Erythroblast (primary cell): ENCODE measurements at regions not wholly inside any gene's neighbourhood (a gene's known extent, or its start where the extent isn't known, plus 50 kb on each side); places are given as distances from the start of the nearest gene placed in this dataset.
"Not testable (repeated sequence)": the region's sequence is repeated elsewhere in the genome, so short reads cannot be mapped to it uniquely, and the experiment has no call there.

Experiments used
- DNase-seq, 2 experiments: peaks; one replicate each; lab custom pipeline; 2025; lab: John Stamatoyannopoulos, UW
- GATA1 ChIP-seq: IDR thresholded peaks from 2 replicates; pipeline ENCODE4 v1.6.1; 2011; ENCODE audit warnings: low read depth, mild to moderate bottlenecking, control low read depth, low read length, moderate library complexity
- POLR2A ChIP-seq: IDR thresholded peaks from 2 replicates; pipeline ENCODE4 v1.6.1; 2011; ENCODE audit warnings: mild to moderate bottlenecking, low read length

DNA sequence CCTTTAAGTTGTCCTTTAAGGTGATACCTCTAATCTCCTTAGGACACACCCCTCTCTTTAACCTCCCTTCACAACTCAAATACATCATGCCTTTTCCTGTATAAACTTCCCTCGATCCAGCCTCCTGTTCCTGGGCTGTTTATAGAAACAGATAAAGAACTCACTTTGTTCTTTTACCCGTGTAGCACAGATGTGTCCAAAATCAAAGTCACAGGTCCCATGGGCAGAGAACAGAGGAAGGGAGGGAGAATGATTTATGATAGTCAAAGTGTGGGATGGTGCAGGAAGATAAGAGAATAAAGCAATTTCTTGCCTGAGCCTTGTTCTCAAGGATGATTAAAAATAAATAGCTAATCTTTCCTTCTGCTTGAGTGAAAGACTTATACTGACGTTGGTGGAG lies 50.3 kb upstream of the CABCOCO1 start:
- DNase-seq = no peak
- no peak for TF ChIP-seq POLR2A
- no peak for TF ChIP-seq GATA1

DNA sequence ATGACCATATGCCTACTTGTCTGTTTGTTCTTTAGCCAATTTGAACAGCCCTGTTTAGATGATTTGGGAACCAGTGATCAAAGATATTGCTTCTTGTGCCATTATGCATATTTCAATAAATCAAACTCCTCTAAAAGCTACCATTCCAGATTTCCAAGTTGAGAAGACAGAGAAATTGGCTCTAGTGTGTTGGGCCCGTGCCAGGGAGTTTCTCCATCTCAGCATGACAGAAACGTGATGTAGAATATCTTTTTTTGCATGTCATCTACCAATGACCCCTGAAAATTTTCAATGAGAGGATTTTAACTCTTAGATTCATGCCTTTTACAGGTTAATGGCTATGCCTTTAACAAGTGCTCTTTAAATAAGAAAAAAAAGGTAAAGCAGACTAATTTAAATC lies 50.7 kb upstream of the CABCOCO1 start:
- no peak for TF ChIP-seq POLR2A
- TF ChIP-seq GATA1 = no peak
- no peak for DNase-seq

DNA sequence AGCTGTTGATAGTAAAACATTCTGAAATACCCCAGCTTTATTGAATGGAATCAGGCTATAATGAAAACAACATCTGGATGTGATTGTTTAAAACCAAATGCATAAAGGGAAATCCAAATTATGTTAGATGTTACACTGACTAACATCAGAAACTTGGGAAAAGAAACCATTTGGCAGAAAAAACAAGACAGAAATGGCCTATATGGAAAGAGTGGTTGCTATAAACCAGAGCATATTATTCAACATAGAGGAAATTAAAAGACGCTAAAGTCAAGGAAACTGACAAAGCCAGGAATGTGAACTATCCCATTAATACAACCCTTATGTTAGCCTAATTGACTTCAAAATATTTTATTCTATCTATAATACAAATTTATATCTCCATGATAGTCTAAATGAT lies 53.0 kb upstream of the CABCOCO1 start:
- TF ChIP-seq POLR2A = no peak
- no peak for TF ChIP-seq GATA1

DNA sequence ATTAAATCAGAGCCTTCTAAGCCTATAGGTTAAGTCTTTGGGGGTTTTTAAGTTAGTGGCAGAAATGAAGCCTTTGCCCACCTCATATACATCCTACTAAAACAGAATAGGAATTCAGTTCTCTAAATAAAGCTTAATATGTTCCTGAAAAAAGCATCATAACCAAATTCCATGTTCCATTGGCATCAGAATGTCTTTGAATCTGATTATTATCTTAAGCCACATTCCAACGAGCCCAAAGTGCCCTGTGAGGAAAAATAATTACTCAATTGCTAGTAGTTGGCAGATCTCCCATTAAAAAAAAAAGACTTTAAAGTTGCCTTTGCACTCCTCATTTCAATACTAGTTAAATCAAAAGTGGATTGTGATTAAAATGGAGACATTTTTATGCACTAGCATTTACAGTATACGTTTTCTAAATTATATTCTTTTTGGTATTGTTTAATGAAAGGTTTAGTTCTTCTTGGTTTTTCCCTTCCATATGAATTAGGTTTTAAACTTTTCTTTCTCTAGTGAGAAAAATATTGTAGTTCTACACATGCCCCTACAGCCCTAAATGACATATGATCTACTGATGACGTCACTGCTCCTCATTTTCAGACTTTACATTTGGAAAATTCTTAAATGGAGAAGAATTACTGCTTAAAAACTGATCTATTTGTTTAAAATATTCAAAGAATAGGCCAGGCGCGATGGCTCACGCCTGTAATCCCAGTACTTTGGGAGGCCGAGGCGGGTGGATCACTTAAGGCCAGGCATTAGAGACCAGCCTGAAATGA lies 54.3 kb upstream of the CABCOCO1 start:
- DNase-seq = no peak
- TF ChIP-seq POLR2A (no peak), GATA1 (no peak)

More for the DNA sequence above, 53.0 kb upstream of the CABCOCO1 start:
- DNase-seq = no peak

DNA sequence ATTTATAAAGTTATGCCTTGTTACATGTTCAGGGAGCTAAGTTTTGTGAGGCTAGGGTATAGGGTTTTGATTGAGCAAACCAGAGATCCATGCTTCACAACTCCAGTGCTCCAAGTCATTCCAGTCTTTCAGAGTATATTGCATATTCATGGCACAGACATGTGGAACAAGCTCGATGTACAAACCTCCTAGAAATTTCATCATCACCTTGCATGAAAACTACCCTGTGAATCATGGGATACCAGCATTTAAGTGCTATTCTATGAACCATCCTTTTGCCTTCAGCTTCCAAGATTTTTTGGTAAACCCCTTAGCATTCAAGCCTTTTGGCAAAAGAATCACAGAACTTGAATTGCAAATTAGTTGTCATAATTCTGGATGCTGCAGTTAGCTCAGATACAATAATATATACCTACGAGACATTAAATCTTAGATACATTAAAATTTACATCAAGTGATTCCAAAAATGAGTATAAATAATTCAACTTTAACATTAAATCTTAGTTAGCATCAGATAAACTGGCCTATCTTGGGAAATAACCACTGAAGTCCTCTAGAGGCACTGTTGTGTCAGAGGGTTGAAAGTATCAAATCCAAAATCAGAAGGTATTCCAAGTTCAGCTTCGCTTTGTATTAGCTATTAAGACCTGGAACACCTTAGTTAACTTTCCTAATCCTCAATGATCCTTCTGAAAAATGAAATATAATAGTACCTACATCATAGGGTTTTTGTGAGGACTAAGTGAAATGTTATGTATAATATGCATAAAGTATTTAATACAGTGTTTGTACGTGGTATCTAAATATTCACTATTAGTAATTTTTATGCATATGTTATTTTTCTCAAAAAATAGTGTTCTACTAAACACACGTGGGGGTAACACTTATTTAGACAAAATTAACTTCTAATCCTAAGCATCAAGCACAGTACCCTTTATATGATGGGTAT lies 55.5 kb upstream of the CABCOCO1 start:
- peak; percentile 1 to 3 for DNase-seq
- TF ChIP-seq GATA1 (no peak), POLR2A (no peak)

DNA sequence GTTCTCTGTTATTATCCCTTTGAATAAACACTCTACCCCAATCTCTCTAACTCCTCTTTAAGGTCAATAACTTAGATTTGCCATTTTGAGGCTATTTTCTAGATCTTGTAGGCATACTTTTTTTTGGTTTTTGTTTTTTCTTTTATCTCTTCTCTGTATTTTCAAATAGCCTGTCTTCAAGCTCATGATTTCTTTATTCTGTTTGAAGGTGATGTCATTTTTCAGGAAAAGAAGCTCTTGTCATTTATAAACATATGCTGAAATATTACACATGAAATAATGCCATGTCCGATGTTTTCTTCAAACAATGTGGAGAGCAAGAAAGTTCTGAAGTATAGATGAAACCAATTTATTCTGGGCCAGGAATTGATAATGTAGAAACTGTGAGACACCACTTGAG lies 57.5 kb upstream of the CABCOCO1 start:
- TF ChIP-seq POLR2A = no peak
- TF ChIP-seq GATA1 = no peak
- DNase-seq = no peak

DNA sequence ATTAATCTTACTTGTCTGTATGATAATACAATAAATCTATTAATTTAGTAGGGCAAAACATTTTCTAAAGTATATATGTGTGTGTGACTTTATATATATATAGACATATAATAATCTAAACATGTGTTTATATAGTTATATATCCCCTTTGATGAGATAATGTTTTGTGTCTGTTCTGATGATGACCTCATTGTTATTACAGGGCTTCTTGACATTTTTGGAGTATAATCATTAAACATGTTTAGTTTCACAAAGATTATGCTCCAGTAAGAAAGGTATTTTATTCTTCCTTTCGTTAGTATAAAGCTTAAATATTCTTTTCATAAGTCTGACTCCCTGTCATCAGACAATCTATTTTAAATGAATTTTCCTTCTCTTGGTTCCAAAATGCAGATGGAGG lies 62.3 kb upstream of the CABCOCO1 start:
- DNase-seq = no peak
- TF ChIP-seq GATA1 = no peak
- TF ChIP-seq POLR2A = no peak

DNA sequence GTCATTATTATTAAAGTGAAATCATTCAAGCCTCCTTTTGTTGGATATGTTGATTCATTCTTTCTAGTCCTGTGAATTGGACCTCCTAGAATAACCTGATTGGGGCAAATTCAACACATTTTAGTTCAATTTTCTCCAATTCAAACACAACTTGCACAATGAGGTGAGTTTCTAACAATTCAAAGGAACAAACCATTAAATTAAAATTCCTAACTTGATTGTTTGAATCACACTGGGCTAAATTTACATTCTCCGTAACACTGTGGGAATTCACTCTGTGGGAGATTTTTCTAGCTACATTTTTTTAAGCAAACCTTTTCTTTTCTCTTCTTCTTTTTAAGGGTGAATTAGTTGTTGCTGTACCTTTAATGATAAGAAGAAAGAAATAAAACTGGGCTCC lies 68.3 kb upstream of the CABCOCO1 start:
- DNase-seq = no peak
- TF ChIP-seq GATA1 (no peak), POLR2A (no peak)

DNA sequence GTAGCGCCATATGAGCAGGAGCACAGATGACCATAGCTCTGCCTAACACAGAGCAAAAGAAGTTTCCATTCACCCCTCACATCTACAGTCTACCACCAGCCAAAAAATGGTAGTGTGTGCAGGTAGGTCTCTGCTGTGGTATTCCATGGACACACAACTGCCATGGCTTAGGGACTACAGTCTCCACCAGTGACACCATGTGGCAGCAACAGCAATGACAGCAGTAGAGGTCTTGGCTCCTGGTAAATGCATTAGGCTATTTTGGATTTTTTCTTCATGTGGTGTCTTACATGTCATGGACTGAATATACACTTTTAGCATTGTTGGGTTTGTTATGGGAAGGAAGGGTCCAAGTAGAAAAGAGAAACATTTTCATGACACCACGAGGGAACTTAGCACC lies 70.1 kb upstream of the CABCOCO1 start:
- DNase-seq = peak; percentile 6 to 15
- no peak for TF ChIP-seq GATA1
- TF ChIP-seq POLR2A = no peak

DNA sequence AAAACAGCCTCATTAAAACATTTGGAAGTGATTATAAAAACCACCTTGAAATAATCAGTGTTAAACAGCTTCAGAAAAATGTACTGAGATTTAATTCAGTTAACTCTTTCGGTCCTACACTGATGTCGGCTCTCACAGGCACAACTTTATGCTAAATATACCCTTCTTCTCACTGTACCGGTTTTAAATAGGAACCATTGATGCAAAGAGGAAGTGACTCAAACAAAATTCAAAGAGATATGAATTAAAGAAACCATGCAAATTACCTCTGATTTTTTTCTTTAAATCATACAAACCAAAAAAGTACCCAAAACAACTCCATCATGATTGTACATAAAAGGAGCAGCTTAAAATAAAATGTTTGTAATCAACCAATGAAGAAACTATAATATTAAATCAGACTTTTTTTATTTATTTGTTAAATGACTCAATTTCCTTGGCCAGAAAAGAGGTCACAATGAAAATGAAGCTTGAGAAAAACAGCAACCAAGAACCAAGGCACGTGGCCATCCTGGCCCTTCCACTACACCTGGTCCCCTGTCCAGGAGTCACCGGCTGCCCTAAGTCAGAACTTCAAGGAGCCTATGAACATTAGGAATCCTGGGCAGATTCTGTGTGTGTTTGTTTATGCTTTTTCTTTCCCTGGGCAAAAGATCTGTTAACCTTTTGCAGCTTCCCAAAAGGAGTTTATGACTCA lies 73.0 kb upstream of the CABCOCO1 start:
- no peak for DNase-seq
- TF ChIP-seq GATA1 = no peak

DNA sequence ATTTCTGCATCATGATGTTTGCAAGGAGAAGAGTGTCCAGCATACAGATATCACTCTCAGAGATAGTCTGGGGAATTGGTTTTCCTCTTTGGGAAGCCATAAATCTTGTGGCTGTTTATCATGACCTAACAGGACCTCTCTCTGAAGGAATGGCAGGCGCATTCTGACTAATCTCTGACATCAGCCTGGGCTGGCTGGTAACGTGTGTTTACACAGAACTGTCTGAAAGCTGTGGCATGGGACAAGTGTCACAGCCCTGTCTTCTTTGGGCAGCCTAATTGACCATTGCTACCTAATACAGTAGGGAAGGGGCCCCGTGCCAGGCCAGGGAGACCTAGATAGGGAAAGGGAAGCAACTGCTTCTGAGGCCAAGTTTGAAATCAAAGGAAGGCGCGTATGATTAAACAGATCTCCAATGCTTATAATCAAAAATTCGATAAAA lies 73.9 kb upstream of the CABCOCO1 start:
- TF ChIP-seq GATA1 = no peak
- no peak for TF ChIP-seq POLR2A
- DNase-seq = peak in 1 of 2 experiments; percentile 1

DNA sequence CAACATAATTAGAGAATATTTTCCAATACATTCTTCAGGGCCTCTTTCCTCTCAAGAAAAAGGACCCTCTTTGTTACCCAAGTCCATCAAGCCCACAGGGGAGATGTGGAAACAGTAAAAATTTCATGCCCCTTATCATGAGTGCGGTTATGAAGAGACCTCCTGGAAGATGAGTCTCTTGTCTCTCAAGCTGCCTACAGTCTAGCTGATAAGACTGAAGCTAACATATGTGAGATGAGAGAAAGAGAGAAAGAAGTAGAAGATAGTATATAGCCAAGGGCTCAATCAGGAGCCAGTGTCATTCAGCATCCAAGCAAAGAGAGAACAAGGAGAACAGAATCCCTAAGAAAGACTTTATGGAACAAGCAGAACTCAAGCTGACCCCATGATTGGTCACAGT lies 75.9 kb upstream of the CABCOCO1 start:
- no peak for DNase-seq
- TF ChIP-seq GATA1 (no peak), POLR2A (no peak)

DNA sequence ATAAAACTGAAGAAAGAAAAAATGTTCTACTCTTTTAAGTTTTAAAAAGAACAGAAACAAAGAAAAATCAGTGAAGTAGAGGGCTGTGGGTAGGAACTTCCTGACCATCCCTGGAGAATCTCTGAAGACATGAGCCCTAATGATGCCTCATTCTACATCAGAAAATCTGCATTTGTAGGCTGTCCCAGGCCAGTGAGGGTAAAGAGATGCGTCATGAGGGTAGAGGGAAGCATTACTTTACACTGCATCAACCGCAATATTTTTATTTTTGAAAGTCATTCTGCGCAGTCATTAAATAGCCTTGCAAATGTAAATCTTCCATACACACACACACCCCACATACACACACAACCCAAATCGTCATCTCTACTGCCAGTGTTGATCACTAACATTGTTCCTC lies 82.1 kb upstream of the CABCOCO1 start:
- DNase-seq = no peak
- TF ChIP-seq GATA1 (no peak), POLR2A (no peak)

DNA sequence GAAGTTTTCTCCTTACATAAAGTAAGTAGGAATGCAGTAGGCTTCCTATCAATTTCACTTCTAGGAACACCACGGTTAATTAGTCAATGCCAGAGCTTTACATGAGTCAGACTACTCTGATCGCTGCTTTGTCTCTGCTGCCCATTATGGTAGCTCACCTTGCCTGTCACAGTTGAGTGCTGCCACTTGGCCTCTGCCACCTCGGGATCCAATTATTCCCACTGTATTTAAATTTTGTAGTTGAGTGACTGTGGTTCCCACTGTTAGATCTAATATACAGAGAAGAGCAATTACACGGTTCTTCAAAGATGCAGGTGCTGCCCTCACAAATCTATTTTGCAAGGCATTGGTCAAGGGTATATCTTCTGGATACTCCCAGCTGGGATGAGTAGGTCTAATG lies 92.5 kb upstream of the CABCOCO1 start:
- not testable (repeated sequence) for DNase-seq
